ENCODE measurements at regions not wholly inside any gene's neighbourhood (a gene's known extent, or its start where the extent isn't known, plus 50 kb on each side); places are given as distances from the start of the nearest gene placed in this dataset.
"Not testable (repeated sequence)": the region's sequence is repeated elsewhere in the genome, so short reads cannot be mapped to it uniquely, and the experiment has no call there.

- DNase-seq (ENCODE audit: low read depth), result no peak
These were observed 316.5 kb downstream of the ICE1 start for GRCh38 chr5:5738797-5739489.

GRCh38 chr5:5736007-5736406 is 313.5 kb downstream of the ICE1 start:
- DNase-seq (ENCODE audit: low read depth), result no peak

- DNase-seq (ENCODE audit: low read depth), result not testable (repeated sequence)
These were observed 310.6 kb downstream of the ICE1 start for GRCh38 chr5:5733058-5733457.

- no peak for DNase-seq (ENCODE audit: low read depth)
These were observed 303.9 kb downstream of the ICE1 start for GRCh38 chr5:5726401-5726800.

- DNase-seq (ENCODE audit: low read depth), result no peak
These were observed 299.4 kb downstream of the ICE1 start for GRCh38 chr5:5721881-5722280.

- DNase-seq (ENCODE audit: low read depth), result no peak
These were observed 296.8 kb downstream of the ICE1 start for GRCh38 chr5:5719292-5719691.

GRCh38 chr5:5716665-5717064 is 294.2 kb downstream of the ICE1 start:
- DNase-seq (ENCODE audit: low read depth), result no peak

- DNase-seq (ENCODE audit: low read depth), result no peak
These were observed 289.1 kb downstream of the ICE1 start for GRCh38 chr5:5711592-5711991.

- DNase-seq (ENCODE audit: low read depth), result no peak
These were observed 288.6 kb downstream of the ICE1 start for GRCh38 chr5:5711112-5711511.

GRCh38 chr5:5710471-5710870 is 288.0 kb downstream of the ICE1 start:
- no peak for DNase-seq (ENCODE audit: low read depth)

- no peak for DNase-seq (ENCODE audit: low read depth)
These were observed 286.0 kb downstream of the ICE1 start for GRCh38 chr5:5708367-5708919.

GRCh38 chr5:5705010-5705409 is 282.5 kb downstream of the ICE1 start:
- DNase-seq (ENCODE audit: low read depth), result no peak

- DNase-seq (ENCODE audit: low read depth), result no peak
These were observed 281.9 kb downstream of the ICE1 start for GRCh38 chr5:5704352-5704751.

- no peak for DNase-seq (ENCODE audit: low read depth)
These were observed 280.5 kb downstream of the ICE1 start for GRCh38 chr5:5702934-5703333.

GRCh38 chr5:5700549-5700948 is 278.1 kb downstream of the ICE1 start:
- no peak for DNase-seq (ENCODE audit: low read depth)

GRCh38 chr5:5699062-5699461 is 276.6 kb downstream of the ICE1 start:
- DNase-seq (ENCODE audit: low read depth), result no peak

GRCh38 chr5:5695266-5695665 is 272.8 kb downstream of the ICE1 start:
- no peak for DNase-seq (ENCODE audit: low read depth)

GRCh38 chr5:5688925-5689310 is 266.4 kb downstream of the ICE1 start:
- DNase-seq (ENCODE audit: low read depth), result no peak

- no peak for DNase-seq (ENCODE audit: low read depth)
These were observed 265.9 kb downstream of the ICE1 start for GRCh38 chr5:5688194-5688924.

GRCh38 chr5:5687113-5687512 is 264.6 kb downstream of the ICE1 start:
- no peak for DNase-seq (ENCODE audit: low read depth)

GRCh38 chr5:5686356-5686755 is 263.9 kb downstream of the ICE1 start:
- DNase-seq (ENCODE audit: low read depth), result no peak

- DNase-seq (ENCODE audit: low read depth), result no peak
These were observed 263.3 kb downstream of the ICE1 start for GRCh38 chr5:5685737-5686136.

- no peak for DNase-seq (ENCODE audit: low read depth)
These were observed 260.7 kb downstream of the ICE1 start for GRCh38 chr5:5683174-5683573.

- DNase-seq (ENCODE audit: low read depth), result no peak
These were observed 256.4 kb downstream of the ICE1 start for GRCh38 chr5:5678909-5679308.

Measured in GM04504 (cell line).